ENCODE measurements at regions not wholly inside any gene's neighbourhood (a gene's known extent, or its start where the extent isn't known, plus 50 kb on each side); places are given as distances from the start of the nearest gene placed in this dataset.

DNA sequence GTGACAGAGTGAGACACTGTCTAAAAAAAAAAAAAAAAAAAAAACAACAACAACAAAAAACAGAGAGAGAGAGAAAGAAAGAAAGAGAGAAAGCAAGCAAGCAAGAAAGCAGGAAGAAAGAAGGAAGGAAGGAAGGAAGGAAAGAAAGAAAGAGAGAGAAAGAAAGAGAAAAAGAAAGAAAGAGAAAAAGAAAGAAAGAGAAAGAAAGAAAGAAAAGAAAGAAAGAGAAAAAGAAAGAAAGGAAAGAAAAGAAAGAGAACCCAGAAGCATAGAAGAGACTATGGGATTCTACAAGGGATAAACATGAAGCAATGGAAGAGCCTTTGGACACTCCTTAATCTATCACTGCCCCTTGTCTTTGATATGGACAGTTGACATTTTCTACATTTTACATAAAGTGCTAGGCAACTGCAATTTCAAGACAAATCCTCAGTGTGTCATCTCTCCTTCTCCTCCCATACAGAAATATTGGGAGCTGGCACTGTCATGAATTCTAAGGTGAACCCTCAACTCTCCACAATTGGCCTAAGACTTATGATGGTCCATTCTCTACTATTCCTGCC is 151.9 kb upstream of the CPM start:
- TF ChIP-seq, protein P1, sequence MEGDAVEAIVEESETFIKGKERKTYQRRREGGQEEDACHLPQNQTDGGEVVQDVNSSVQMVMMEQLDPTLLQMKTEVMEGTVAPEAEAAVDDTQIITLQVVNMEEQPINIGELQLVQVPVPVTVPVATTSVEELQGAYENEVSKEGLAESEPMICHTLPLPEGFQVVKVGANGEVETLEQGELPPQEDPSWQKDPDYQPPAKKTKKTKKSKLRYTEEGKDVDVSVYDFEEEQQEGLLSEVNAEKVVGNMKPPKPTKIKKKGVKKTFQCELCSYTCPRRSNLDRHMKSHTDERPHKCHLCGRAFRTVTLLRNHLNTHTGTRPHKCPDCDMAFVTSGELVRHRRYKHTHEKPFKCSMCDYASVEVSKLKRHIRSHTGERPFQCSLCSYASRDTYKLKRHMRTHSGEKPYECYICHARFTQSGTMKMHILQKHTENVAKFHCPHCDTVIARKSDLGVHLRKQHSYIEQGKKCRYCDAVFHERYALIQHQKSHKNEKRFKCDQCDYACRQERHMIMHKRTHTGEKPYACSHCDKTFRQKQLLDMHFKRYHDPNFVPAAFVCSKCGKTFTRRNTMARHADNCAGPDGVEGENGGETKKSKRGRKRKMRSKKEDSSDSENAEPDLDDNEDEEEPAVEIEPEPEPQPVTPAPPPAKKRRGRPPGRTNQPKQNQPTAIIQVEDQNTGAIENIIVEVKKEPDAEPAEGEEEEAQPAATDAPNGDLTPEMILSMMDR (IDR thresholded peaks at IDR 0.05; ENCODE audit: insufficient read depth, low read length) = no peak
- no peak for TF ChIP-seq POLR2AphosphoS5 (IDR thresholded peaks at IDR 0.05; ENCODE audit: low read depth)
- TF ChIP-seq, protein P2, sequence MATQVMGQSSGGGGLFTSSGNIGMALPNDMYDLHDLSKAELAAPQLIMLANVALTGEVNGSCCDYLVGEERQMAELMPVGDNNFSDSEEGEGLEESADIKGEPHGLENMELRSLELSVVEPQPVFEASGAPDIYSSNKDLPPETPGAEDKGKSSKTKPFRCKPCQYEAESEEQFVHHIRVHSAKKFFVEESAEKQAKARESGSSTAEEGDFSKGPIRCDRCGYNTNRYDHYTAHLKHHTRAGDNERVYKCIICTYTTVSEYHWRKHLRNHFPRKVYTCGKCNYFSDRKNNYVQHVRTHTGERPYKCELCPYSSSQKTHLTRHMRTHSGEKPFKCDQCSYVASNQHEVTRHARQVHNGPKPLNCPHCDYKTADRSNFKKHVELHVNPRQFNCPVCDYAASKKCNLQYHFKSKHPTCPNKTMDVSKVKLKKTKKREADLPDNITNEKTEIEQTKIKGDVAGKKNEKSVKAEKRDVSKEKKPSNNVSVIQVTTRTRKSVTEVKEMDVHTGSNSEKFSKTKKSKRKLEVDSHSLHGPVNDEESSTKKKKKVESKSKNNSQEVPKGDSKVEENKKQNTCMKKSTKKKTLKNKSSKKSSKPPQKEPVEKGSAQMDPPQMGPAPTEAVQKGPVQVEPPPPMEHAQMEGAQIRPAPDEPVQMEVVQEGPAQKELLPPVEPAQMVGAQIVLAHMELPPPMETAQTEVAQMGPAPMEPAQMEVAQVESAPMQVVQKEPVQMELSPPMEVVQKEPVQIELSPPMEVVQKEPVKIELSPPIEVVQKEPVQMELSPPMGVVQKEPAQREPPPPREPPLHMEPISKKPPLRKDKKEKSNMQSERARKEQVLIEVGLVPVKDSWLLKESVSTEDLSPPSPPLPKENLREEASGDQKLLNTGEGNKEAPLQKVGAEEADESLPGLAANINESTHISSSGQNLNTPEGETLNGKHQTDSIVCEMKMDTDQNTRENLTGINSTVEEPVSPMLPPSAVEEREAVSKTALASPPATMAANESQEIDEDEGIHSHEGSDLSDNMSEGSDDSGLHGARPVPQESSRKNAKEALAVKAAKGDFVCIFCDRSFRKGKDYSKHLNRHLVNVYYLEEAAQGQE (IDR thresholded peaks at IDR 0.05; ENCODE audit: insufficient replicate concordance, low read depth) = no peak
